ENCODE measurements at regions not wholly inside any gene's neighbourhood (a gene's known extent, or its start where the extent isn't known, plus 50 kb on each side); places are given as distances from the start of the nearest gene placed in this dataset.

DNA sequence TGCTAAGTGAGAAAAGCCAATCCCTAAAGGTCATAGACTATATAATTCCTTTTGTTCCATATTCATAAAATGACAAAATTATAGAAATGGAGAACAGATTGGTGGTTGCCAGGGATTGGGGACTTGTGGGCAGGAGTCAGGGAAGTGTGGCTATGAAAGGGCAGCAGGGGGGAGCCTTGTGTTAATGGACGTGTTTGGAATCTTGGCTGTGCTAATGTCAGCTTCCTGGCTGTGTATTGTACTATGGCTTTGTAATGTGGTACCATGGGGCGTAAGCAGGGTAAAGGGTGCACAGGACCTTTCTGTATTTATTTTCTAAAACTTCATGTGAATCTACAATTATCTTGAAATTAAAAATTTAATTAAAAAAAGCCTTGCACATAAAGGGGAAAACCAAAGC is 248.5 kb downstream of the UQCRFS1 start:
- TF ChIP-seq CEBPB (IDR thresholded peaks at IDR 0.05) (no peak), TAF1 (IDR thresholded peaks at IDR 0.05; ENCODE audit: low read depth) (no peak), CREB1 (IDR thresholded peaks at IDR 0.05; ENCODE audit: low read depth) (no peak), EP300 (IDR thresholded peaks at IDR 0.05; ENCODE audit: borderline replicate concordance) (no peak)
- TF ChIP-seq, protein P1, sequence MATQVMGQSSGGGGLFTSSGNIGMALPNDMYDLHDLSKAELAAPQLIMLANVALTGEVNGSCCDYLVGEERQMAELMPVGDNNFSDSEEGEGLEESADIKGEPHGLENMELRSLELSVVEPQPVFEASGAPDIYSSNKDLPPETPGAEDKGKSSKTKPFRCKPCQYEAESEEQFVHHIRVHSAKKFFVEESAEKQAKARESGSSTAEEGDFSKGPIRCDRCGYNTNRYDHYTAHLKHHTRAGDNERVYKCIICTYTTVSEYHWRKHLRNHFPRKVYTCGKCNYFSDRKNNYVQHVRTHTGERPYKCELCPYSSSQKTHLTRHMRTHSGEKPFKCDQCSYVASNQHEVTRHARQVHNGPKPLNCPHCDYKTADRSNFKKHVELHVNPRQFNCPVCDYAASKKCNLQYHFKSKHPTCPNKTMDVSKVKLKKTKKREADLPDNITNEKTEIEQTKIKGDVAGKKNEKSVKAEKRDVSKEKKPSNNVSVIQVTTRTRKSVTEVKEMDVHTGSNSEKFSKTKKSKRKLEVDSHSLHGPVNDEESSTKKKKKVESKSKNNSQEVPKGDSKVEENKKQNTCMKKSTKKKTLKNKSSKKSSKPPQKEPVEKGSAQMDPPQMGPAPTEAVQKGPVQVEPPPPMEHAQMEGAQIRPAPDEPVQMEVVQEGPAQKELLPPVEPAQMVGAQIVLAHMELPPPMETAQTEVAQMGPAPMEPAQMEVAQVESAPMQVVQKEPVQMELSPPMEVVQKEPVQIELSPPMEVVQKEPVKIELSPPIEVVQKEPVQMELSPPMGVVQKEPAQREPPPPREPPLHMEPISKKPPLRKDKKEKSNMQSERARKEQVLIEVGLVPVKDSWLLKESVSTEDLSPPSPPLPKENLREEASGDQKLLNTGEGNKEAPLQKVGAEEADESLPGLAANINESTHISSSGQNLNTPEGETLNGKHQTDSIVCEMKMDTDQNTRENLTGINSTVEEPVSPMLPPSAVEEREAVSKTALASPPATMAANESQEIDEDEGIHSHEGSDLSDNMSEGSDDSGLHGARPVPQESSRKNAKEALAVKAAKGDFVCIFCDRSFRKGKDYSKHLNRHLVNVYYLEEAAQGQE (IDR thresholded peaks at IDR 0.05; ENCODE audit: low read depth): no peak
- TF ChIP-seq, protein P2, sequence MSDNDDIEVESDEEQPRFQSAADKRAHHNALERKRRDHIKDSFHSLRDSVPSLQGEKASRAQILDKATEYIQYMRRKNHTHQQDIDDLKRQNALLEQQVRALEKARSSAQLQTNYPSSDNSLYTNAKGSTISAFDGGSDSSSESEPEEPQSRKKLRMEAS (IDR thresholded peaks at IDR 0.05): no peak

Data from Ishikawa (cell line).